BE2C (cell line): ENCODE measurements at regions not wholly inside any gene's neighbourhood (a gene's known extent, or its start where the extent isn't known, plus 50 kb on each side); places are given as distances from the start of the nearest gene placed in this dataset.
"Not testable (repeated sequence)": the region's sequence is repeated elsewhere in the genome, so short reads cannot be mapped to it uniquely, and the experiment has no call there.

Experiments used
- DNase-seq: peaks from one replicate; pipeline ENCODE4 v3.0.0-alpha.2; 2020
- H3K27me3 ChIP-seq: fragments of 250-450 bp; sonication (Bioruptor Pico); 2 replicates; pipeline ENCODE4 v1.5.1; 2020; ENCODE audit warnings: mild to moderate bottlenecking
- H3K36me3 ChIP-seq: fragments of 250-450 bp; sonication (Bioruptor Pico); 2 replicates; pipeline ENCODE4 v1.5.1; 2020; ENCODE audit warnings: mild to moderate bottlenecking
- H3K4me1 ChIP-seq: fragments of 250-450 bp; sonication (Bioruptor Pico); 2 replicates; pipeline ENCODE4 v1.5.1; 2020
- H3K4me3 ChIP-seq: 2 replicates; pipeline ENCODE4 v1.5.1; 2011; ENCODE audit warnings: low read depth, low read length
- H3K9me3 ChIP-seq: fragments of 250-450 bp; sonication (Bioruptor Pico); 2 replicates; pipeline ENCODE4 v1.5.1; 2020
- CTCF ChIP-seq: IDR thresholded peaks from 2 replicates; pipeline ENCODE4 v1.5.1; 2012; ENCODE audit warnings: mild to moderate bottlenecking, low read depth, low read length

DNA sequence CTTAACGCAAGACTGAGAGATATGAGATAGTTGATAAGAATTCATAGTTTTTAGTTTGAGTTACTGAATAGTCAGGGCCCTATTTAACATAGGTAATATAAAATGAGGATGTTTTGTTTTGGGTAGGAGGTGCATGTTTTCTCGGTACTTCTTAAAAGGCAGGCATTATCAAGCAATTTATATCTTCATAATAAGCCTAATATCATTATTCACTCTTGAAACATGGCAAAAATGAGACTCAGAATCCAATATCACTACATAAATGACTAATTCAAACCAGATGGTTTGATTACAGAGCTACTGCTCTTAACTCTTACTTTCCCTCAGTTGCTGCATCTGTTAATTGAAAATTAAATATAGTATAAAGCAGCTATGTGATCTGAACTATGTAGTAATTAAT, 2038.7 kb downstream of the EFNA5 start:
- no peaks in the 10 kb centered on the region for H3K27me3 ChIP-seq
- no peak for TF ChIP-seq CTCF
- no peaks in the 10 kb centered on the region for H3K36me3 ChIP-seq
- DNase-seq = no peak
- 0 out of 2 replicates have a peak, but pooled peaks cover 11% of the 10 kb centered on the region for H3K4me1 ChIP-seq
- no peaks in the 10 kb centered on the region for H3K9me3 ChIP-seq
- H3K4me3 ChIP-seq = no peak overlapping the region

GRCh38 chr5:105630803-105631202, 2039.9 kb downstream of the EFNA5 start:
- Histone ChIP-seq H3K4me1 (0 out of 2 replicates have a peak, but pooled peaks cover 11% of the 10 kb centered on the region), H3K27me3 (no peaks in the 10 kb centered on the region), H3K36me3 (no peaks in the 10 kb centered on the region), H3K4me3 (no peak overlapping the region), H3K9me3 (no peaks in the 10 kb centered on the region)
- TF ChIP-seq CTCF = no peak
- DNase-seq = no peak

GRCh38 chr5:105619725-105620124, 2051.0 kb downstream of the EFNA5 start:
- no peaks in the 10 kb centered on the region for H3K36me3 ChIP-seq
- TF ChIP-seq CTCF = no peak
- H3K4me3 ChIP-seq = no peak overlapping the region
- H3K27me3 ChIP-seq = no peaks in the 10 kb centered on the region
- H3K9me3 ChIP-seq = no peaks in the 10 kb centered on the region
- 0 out of 2 replicates have a peak, but pooled peaks cover 3% of the 10 kb centered on the region for H3K4me1 ChIP-seq
- no peak for DNase-seq

GRCh38 chr5:105617436-105618215, 2053.1 kb downstream of the EFNA5 start:
- H3K4me1 ChIP-seq = 0 out of 2 replicates have a peak, but pooled peaks cover 3% of the 10 kb centered on the region
- no peak overlapping the region for H3K4me3 ChIP-seq
- TF ChIP-seq CTCF = no peak
- no peaks in the 10 kb centered on the region for H3K9me3 ChIP-seq
- H3K27me3 ChIP-seq = no peaks in the 10 kb centered on the region
- H3K36me3 ChIP-seq = no peaks in the 10 kb centered on the region
- DNase-seq = no peak

GRCh38 chr5:105616599-105616998, 2054.0 kb upstream of the NUDT12 start:
- Histone ChIP-seq H3K36me3 (no peaks in the 10 kb centered on the region), H3K9me3 (no peaks in the 10 kb centered on the region), H3K4me3 (no peak overlapping the region), H3K4me1 (0 out of 2 replicates have a peak, but pooled peaks cover 3% of the 10 kb centered on the region), H3K27me3 (no peaks in the 10 kb centered on the region)
- no peak for TF ChIP-seq CTCF
- no peak for DNase-seq

DNA sequence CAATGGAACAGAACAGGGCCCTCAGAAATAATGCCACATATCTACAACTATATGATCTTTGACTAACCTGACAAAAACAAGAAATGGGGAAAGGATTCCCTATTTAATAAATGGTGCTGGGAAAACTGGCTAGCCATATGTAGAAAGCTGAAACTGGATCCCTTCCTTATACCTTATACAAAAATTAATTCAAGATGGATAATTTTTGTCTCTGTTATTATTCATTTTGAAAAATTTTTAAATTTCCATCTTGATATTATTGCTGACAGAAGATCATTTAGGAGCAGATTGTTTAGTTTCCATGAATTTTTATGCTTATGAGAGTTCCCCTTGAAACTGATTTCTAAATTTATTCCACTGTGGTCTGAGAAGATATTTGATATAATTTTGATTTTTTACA, 2039.8 kb upstream of the NUDT12 start:
- H3K36me3 ChIP-seq, H3K9me3 ChIP-seq, H3K27me3 ChIP-seq, H3K4me1 ChIP-seq, H3K4me3 ChIP-seq, DNase-seq: not testable (repeated sequence)
